T-helper 1 cell treated with Interleukin-12 subunit alpha and Interleukin-12 subunit beta and Interleukin-4 antibody, amounts not matched to agents 30 ng/mL and 1 ng/mL, for 36 hours (primary cell): ENCODE measurements at regions not wholly inside any gene's neighbourhood (a gene's known extent, or its start where the extent isn't known, plus 50 kb on each side); places are given as distances from the start of the nearest gene placed in this dataset.

Experiments
- intact Hi-C: fragments of 100-400 bp; cut with micrococcal nuclease; formaldehyde crosslinking; loops from one replicate; pipeline ENCODE4 v1.15.1; 2024

GRCh38 chr22:49078076-49078710 lies 749.5 kb downstream of the BRD1 start:
- intact Hi-C loops: no loop called here

- intact Hi-C loops: no loop called here
Observed at GRCh38 chr22:49077586-49077985, 750.1 kb downstream of the BRD1 start.

GRCh38 chr22:49077036-49077393 lies 750.7 kb downstream of the BRD1 start:
- intact Hi-C loops: no loop called here

- intact Hi-C loops: no loop called here
Observed at GRCh38 chr22:49076300-49077035, 751.2 kb downstream of the BRD1 start.

GRCh38 chr22:49075150-49075549 lies 752.5 kb downstream of the BRD1 start:
- intact Hi-C loops: no loop called here

- intact Hi-C loops: no loop called here
Observed at GRCh38 chr22:49073873-49074417, 753.7 kb downstream of the BRD1 start.

- intact Hi-C loops: no loop called here
Observed at GRCh38 chr22:49072996-49073645, 754.6 kb downstream of the BRD1 start.

GRCh38 chr22:49070501-49070900 lies 757.2 kb downstream of the BRD1 start:
- intact Hi-C loops: no loop called here

- intact Hi-C loops: no loop called here
Observed at GRCh38 chr22:49068861-49069500, 758.7 kb downstream of the BRD1 start.

- intact Hi-C loops: no loop called here
Observed at GRCh38 chr22:49067504-49067903, 760.2 kb downstream of the BRD1 start.

- intact Hi-C loops: no loop called here
Observed at GRCh38 chr22:49066619-49067018, 761.1 kb downstream of the BRD1 start.

- intact Hi-C loops: no loop called here
Observed at GRCh38 chr22:49064836-49065235, 762.8 kb downstream of the BRD1 start.

- intact Hi-C loops: no loop called here
Observed at GRCh38 chr22:49063545-49063890, 764.2 kb downstream of the BRD1 start.

GRCh38 chr22:49062802-49063544 lies 764.7 kb downstream of the BRD1 start:
- intact Hi-C loops: no loop called here

GRCh38 chr22:49062155-49062801 lies 765.4 kb downstream of the BRD1 start:
- intact Hi-C loops: no loop called here

GRCh38 chr22:49057910-49058309 lies 769.8 kb downstream of the BRD1 start:
- intact Hi-C loops: no loop called here

- intact Hi-C loops: no loop called here
Observed at GRCh38 chr22:49056301-49056700, 771.4 kb downstream of the BRD1 start.

- intact Hi-C loops: no loop called here
Observed at GRCh38 chr22:49055406-49055805, 772.3 kb downstream of the BRD1 start.

GRCh38 chr22:49053578-49053977 lies 774.1 kb downstream of the BRD1 start:
- intact Hi-C loops: no loop called here

- intact Hi-C loops: no loop called here
Observed at GRCh38 chr22:49052560-49052959, 775.1 kb downstream of the BRD1 start.

GRCh38 chr22:49052023-49052538 lies 775.6 kb downstream of the BRD1 start:
- intact Hi-C loops: no loop called here
